Amniotic epithelial cell (primary cell): ENCODE measurements at regions not wholly inside any gene's neighbourhood (a gene's known extent, or its start where the extent isn't known, plus 50 kb on each side); places are given as distances from the start of the nearest gene placed in this dataset.
"Not testable (repeated sequence)": the region's sequence is repeated elsewhere in the genome, so short reads cannot be mapped to it uniquely, and the experiment has no call there.

Experiments used
- DNase-seq: peaks from one replicate; pipeline ENCODE4 v3.0.0-alpha.2; 2010; ENCODE audit warnings: low read depth

DNA sequence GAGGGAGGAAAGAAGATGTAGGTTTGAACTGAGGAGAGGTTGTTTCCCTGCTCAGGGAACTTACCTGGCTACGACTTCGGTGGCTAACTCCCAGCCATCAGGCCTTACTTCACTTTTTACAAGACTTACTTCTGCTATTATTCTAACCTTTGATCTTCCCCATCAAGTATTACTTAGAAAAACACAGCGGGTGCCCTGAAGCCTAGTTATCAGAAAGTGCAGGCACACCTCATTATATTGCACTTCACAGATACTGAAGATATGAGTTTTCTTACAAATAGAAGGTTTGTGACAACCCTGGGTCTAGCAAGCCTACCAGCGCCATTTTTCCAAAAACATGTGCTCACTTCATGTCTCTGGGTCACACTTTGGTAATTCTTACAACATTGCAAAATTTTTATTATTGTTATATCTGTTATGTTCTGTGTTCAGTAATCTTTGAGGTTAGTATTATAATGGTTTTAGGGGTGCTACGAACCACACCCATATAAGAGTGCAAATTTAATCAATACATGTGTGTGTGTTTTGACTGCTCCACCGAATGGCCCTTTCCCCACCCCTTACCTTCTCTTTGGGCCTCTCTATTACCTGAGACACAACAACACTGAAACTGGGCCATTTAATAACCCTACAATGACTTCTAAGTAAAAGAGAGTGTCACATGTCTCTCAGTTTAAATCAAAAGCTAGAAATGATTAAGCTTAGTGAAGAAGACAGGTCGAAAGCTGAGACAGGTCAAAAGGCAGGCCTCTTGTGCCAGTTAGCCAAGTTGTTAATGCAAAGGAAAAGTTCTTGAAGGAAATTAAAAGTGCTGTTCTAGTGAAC, 2102.7 kb upstream of the WWC1 start:
- DNase-seq = no peak

GRCh38 chr5:166192696-166193095, 2098.7 kb upstream of the WWC1 start:
- DNase-seq = no peak

GRCh38 chr5:166195981-166196380, 2095.5 kb upstream of the WWC1 start:
- no peak for DNase-seq

- DNase-seq = no peak
Observed at GRCh38 chr5:166200532-166200931, 2090.9 kb upstream of the WWC1 start.

GRCh38 chr5:166211640-166212039, 2079.8 kb upstream of the WWC1 start:
- DNase-seq = no peak

- no peak for DNase-seq
Observed at GRCh38 chr5:166236327-166236726, 2055.1 kb upstream of the WWC1 start.

- DNase-seq = no peak
Observed at GRCh38 chr5:166240705-166241104, 2050.7 kb upstream of the WWC1 start.

- DNase-seq = peak; percentile 51
Observed at GRCh38 chr5:166245556-166245955, 2045.9 kb upstream of the WWC1 start.

- peak; percentile 16 for DNase-seq
Observed at GRCh38 chr5:166251786-166252185, 2039.7 kb upstream of the WWC1 start.

DNA sequence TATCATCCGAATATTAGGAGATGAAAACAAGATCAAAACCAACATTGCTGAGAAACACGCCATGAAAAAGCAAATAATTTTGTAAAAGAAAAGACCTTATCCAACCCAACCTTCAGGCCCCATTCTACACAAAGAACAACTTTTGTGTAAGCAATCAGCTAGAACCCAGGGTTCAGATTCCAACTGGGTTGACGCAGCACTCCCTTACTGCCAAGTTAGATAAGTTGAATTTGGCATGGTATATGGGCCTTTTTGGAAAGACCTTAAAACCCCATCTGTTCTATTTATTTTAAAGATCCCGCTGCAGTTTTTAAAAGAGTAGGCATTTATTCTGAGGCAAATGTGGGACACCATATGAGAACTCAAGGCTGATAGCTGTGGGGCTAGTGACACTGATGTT, 2033.8 kb upstream of the WWC1 start:
- DNase-seq = no peak

DNA sequence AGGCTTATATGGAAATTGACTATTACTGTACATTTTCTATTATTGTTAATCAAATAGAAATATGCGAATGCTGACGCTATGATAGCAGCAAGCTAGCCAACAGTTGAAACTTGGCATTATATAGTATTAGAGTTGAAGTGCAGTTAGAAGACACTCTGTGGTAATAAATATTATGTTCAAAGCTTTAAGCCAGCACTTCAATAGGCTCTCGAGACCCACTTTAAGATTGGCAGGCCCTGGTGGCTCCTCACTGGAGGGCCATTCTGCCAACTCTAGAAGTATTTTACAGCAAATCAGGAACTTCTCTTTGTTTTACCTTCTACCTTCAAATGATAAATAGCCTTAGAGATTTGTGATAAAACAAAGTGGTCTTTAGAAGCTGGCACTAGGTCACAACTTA, 2029.0 kb upstream of the WWC1 start:
- DNase-seq = no peak

DNA sequence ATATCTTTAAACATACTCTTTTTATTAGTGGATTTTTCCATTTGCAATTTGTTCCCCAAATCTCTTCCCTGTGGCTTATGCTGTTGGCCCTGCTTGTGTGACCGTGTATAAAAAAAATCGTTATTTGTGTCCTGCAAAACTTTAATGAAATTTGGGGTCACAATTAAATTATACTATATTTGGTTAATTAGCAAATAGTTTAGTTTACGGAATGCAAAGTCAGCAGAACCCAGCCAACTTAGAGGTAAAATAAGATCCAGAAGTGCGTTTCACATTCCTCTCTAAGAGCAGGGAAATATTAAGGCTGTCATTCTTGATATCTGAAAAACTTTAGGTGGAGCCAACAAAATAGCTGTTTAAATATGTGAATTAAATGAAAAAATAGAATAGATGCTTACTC, 2023.5 kb upstream of the WWC1 start:
- no peak for DNase-seq

- DNase-seq = no peak
Observed at GRCh38 chr5:166270712-166271111, 2020.7 kb upstream of the WWC1 start.

- no peak for DNase-seq
Observed at GRCh38 chr5:166276006-166276405, 2015.4 kb upstream of the WWC1 start.

- no peak for DNase-seq
Observed at GRCh38 chr5:166279828-166280227, 2011.6 kb upstream of the WWC1 start.

- peak; percentile 39 for DNase-seq
Observed at GRCh38 chr5:166281433-166281832, 2010.0 kb upstream of the WWC1 start.

DNA sequence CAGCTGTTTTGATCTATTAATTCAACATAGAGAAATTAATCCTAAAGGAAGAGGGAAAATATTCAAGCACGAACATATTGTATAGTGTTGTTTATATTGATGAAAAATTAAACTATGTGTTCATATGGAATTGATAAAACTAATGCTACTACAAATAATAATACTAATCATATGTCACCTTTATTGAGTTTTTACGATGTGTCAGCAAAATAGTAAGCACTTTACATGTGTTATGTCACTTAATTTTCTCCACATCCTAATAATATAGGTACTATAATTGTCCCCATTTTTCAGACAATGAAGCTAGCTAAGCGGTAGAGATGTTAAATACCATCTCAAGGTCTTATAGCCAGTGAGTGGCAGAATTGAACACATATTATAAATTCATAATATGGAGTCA, 2008.5 kb upstream of the WWC1 start:
- DNase-seq = no peak

DNA sequence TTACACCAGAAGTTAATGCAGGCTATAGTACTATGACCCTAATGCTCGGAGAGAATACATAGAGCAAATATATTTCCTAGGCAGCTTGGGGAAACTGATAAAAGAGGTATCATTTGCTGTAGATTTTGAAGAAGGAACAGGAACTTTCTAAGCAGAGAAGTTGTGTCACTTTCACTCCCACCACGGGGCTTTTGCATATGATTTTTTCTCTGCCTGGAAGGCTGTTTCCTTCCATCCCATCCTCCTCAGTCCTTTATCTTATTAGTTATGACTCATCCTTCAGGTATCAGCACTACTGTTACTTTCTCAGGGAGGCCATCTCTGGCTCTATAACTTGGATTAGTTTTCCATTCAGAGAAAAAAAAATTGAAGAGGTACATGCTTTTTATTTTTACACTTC, 2006.1 kb upstream of the WWC1 start:
- DNase-seq = peak; percentile 47

GRCh38 chr5:166286832-166287231, 2004.6 kb upstream of the WWC1 start:
- no peak for DNase-seq

DNA sequence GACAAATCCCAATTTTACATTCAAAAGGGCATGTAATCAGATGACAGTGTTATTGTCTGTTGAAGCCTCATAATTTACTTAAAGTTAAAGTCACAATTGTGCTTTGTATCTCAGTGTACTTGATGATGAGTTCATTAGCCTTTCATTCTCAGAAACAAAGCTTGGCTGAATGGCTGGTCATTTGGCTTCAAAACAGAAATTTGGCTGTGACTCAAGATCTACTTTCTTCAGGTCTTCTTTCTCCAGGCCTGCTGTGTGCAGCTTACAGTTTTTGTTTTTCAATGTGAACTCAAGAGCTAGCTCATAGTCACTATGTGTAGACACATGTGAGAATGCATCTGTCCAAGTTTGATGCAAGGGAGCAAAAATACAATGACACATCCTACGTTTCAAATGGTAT, 2003.6 kb upstream of the WWC1 start:
- no peak for DNase-seq

GRCh38 chr5:166291800-166292199, 1999.6 kb upstream of the WWC1 start:
- DNase-seq = not testable (repeated sequence)

DNA sequence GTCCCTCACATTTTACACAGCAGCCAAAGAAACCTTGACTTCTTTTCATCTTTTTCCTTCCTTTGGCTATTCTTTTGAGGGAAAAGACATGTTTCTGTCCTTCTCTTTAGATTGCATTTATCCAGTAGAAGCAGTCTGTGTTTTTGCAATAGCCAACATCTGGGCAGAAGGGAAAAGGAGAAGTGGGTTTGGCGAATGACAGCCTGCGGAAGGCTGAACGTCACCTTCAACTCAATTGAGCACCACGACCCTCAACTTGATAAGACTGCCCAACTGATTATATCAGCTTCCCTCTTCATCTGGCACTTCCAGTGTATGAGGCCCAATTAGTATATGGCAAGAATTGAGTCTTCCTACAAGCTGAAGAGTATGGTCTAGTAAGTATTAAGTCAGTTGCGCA, 1997.6 kb upstream of the WWC1 start:
- no peak for DNase-seq

- peak; percentile 39 for DNase-seq
Observed at GRCh38 chr5:166302166-166302565, 1989.3 kb upstream of the WWC1 start.

DNA sequence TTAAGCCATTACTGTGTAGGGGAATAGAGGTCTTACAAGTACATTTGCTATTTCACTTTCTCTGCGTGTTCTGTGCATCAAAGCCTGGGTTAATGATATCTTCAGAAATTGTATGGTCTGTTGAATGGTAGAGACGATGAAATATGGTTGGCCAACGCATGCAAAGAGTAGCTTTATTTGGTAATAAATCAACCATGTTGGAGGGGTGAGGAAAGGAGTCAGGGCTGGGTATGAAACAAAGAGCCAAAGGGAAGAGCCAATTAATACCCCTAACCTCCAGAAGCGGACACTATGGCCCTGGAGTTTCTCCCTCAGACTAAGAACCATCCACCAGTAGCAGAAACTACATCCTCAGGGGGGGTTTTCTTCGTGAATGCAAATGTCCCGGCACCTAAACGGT, 1974.0 kb upstream of the WWC1 start:
- DNase-seq = no peak
